Activated CD4-positive, alpha-beta T cell treated with anti-CD3 and anti-CD28 coated beads, Interleukin-10, Interleukin-2, amounts not matched to agents 100 ng/mL and 50 ng/mL, durations not matched to agents 16 hours and 8 hours (primary cell): ENCODE measurements at regions not wholly inside any gene's neighbourhood (a gene's known extent, or its start where the extent isn't known, plus 50 kb on each side); places are given as distances from the start of the nearest gene placed in this dataset.
"Not testable (repeated sequence)": the region's sequence is repeated elsewhere in the genome, so short reads cannot be mapped to it uniquely, and the experiment has no call there.

Source experiments
- DNase-seq: peaks from one replicate; pipeline ENCODE4 v3.0.0-alpha.2; 2020

DNA sequence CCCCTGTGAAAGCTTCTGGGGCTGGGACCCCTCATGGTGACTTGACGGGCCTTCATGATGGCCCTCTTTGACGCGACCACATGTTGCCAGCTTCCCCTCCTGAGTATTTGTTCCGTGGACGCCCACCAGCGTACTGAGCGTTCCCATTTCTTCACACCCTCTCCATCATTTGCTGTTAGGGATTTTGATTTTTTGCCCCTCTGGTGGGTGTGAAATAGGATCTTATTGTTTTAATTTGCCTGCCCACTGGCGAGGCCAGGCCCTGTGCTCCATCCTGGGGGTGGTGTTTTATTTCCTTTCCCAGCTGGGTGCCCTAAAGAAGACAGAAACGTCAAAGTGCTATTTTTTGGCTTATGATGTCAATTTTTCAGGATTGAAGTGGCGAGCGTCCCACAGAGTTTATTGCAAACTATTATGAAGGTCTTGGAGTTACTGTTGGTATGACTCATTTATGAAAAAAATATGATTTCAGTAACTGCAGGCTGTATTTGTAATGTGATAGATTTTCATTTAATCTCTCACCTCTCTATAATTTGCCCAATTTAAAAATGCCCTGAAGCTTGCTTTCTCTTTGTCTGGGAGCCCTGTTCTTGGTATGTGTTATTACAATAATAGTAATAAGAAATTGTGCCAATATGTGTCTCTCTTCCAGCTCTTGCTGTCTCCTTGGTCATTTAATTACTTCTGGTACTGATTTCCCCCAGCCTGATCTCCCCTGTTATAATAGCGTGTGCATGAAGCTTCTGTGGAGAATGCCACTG lies 99.6 kb downstream of the SLC25A47 start:
- no peak for DNase-seq

DNA sequence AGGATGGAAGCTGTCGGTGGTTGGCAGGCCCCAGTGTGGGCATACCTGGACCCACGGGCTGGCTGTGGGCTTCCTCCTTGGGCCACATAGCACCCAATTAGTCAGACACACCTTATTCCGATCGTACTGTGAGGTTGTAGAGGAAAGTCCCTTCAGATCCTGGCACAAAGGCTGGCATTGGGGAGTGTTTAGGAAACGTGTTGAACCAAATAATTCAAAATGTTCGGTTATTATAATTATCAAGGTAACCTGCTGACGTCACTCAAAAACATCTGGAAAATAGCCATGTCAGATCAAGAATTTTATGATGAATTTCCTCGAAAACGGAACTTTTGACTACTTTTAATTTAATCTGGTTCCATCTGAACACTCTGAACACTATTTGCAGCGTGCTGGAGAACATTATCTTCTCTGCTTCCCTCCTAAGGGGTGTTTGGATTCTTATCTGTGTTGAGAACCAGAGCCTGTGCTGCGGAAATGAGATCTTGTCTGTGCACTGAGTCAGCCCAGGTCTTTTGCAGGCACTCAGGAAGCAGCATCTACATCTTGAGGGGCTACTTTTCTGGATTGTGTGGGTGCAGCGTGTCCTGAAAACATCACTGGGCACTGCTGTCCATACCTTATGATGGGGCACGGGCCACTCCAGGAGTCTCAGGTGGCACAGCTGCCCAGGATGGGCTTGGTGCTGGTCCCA lies 100.3 kb downstream of the SLC25A47 start:
- no peak for DNase-seq

DNA sequence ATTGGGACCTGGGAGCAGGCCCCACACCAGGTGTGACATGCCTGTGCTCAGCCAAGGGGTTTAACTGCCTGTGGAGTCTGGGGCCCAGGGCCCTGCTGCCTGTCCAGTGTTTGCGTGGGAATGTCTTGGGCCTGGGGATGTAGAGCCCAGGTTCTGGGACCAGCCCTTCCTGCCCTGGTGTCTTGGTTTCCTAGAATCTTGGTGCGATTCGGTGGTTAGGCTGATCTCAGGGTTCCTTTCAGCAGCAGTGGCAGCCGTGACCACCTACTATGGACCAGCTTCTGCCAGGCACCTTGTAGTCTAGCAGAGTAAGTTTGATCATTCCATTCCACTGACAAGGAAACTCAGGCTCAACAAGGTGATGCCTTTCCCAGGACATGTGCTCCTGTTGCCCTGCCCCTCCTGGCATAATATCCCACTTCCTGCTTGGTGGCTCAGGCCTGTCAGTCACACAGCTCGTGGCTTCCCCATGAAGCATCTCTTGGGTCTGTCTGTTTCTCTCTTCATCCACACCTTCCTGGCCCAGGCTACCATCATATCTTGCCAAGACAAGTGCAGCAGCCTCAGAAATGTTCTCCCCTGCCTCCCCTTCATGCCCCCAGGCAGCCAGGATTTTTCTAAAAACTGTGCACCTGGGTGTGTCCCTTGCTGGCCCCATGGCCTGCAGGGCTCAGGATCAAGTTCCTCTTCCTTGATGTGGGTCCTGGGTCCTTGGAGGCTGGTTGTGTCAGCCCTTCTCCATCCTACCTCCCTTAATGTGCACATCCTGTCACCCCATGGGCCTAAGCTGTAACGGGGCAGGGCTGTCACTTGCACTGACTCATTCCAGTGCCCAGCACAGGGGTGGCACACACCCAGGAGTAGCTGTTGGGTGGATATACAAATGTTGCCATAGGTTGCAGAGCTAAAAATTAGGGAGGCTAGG lies 101.6 kb downstream of the SLC25A47 start:
- peak; percentile 53 for DNase-seq

DNA sequence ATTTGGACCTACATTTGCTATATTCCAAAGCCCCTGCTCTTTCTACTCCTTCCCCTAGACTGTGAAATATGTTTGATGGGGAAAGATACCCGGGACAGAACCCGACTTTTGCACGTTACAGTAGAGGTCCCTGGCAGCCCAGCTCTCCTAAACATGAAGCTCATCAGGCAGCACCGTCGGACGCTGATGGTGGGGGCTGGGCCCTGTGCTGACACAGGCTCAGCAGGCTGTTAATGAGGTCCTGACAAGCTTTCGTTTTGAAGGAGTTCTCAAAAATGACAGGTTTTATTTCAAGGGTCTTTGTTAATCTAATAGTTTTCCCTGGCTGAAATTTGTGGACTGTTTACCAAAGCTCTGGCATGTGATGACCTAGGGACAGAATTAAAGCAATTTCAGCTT lies 102.3 kb downstream of the SLC25A47 start:
- no peak for DNase-seq

DNA sequence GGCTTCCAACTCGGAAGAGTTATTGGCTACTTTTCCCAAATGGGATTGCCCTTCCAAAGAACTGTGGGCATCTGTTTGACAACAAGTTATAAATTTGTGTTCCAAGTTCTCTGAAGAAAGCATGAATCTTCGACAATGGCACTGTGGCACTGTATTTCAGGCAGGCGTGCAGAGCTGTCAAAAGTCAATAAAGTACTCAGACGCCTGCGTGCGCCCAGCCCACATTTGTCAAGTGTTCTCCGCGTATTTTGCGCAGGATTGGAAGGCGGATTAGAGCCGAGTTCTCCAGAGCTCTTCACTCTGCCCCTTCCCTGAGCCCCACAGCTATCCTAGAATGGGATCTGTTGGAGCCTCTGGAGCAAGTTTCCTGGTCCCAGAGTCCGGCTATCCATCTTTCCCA lies 103.2 kb downstream of the SLC25A47 start:
- DNase-seq: no peak

DNA sequence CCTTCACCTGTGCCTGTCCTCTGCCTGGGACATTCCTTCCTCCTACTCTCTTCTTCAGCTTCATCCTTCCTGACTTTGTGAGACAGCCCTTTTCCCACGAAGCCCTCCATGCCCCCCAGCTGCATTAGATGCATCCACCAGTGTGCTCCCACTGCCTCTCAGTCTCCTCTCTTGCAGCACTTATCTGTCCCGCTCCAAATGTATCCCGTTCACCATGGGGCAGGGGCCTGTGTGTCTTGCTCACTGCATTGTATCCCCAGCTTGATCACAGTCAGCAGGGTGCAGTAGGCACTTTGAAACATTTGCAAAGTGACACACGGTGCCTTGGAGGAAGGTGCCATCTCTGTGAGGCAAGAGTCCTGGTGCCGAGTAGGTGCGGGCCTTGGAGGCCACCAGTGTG lies 104.0 kb downstream of the SLC25A47 start:
- DNase-seq: no peak

DNA sequence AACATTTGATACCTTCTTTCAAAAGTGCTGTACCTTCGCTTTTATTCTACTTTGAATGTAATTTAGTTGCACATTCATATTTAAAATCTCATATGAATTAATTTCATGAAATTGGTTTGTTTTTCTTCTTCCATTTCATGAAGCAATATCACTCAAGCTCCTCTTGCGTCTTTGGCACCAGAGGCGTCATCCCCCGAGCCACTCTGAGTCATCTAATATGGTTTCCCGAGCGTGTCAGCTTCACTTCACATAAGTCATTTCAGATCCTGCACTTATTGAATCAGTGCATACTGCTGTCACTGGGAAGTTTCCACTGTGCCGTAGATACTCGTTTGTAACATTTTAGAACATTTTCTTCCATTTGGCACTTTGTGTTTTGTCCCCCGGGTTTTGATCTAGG lies 105.6 kb downstream of the SLC25A47 start:
- DNase-seq: peak; percentile 60

DNA sequence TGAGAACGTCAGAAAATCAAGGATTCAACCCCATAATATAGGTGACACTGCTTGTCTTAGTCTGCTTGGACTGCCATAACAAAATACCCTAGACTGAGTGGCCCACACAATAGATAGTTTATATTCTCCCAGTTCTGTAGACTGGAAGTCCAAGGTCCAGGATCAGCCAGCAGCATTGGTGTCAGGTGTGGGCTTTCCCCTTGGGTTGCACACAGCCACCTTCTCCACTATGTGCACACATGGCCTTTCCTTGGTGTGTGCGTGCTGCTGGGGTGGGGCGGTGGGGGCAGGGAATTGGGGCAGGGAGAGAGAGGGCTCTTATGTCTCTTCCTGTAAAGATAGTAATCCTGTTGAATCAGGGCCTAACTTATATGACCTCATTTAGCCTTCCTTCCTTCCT lies 106.4 kb downstream of the SLC25A47 start:
- no peak for DNase-seq

DNA sequence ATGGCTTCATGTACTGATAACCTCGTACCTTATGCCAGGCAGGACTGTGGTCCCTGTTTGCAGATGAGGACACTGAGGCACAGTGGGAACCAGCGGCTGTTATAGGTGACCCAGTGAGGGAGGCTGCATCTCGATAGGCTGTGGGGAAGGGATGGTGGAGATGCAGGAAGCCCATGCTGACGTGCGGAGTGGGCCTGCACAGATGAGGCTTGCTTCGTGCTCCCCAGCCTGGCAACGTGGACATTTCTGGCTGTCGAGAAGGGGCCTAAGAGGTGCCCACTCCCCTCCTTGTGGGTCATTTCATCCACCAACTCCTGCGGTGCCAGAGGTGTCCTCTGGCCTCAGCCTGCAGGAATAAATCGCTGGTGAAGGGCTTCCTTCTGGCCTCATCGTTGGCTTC lies 107.4 kb downstream of the SLC25A47 start:
- DNase-seq: no peak

DNA sequence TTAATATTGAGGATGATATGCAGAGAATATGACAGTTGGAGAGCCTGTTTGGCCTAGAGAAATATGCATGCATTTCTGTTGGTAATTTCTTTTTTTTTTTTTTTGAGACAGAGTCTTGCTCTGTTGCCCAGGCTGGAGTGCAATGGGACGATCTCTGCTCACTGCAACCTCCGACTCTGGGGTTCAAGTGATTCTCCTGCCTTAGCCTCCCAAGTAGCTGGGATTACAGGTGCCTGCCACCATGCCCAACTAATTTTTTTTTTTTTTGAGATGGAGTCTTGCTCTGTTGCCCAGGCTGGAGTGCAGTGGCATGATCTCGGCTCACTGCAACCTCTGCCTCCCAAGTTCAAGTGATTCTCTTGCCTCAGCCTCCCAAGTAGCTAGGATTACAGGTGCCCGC lies 108.3 kb downstream of the SLC25A47 start:
- not testable (repeated sequence) for DNase-seq

DNA sequence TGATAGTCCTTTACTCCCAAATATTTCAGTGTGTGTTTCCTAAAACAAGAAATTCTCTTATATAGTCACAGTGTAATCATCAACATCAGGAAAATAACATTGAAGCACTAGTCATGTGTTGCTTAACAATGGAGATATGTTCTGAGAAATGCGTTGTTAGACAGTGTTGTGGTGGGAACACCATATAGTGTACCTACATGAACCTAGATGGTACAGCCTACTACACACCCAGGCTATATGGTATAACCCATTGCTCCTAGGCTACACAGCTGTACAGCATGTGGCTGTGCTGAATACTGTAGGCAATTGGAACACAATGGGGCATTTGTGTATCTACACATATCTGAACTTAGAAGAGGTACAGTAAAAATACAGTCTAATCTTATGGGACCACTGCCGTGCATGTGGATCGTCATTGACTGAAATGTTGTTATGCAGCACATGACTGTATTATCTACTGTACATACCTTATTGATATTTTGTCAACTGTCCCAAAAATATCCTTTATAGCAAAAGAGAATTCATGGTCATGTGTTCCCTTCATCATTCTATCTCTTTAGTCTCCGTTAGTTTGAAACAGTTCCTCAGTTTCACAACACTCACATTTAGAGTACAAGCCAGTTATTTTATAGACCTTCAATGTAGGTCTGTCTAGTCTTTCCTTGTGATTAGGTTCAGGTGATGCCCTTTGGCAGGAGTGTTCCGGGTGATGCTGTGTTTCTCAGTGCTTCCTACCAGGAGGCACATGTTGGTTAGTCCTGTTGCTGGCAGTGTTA lies 109.7 kb downstream of the SLC25A47 start:
- DNase-seq: no peak

DNA sequence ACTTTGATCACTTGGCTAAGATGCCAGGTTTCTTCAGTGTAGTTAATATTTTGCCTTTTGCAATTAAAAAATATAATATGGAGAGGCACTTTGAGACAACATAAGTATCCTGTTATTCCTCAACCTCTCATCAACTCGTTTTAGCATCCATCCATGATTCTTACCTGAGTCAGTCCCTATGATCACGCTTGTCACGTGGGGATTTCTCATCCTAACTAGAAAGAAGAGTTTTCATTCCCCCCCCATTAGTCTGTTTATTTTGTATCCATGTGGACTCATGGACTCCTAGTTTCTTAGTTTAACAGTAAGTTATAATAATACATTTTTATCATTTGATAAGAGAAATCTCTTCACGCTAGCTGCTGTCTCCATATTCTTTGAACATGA lies 110.3 kb downstream of the SLC25A47 start:
- DNase-seq: no peak

DNA sequence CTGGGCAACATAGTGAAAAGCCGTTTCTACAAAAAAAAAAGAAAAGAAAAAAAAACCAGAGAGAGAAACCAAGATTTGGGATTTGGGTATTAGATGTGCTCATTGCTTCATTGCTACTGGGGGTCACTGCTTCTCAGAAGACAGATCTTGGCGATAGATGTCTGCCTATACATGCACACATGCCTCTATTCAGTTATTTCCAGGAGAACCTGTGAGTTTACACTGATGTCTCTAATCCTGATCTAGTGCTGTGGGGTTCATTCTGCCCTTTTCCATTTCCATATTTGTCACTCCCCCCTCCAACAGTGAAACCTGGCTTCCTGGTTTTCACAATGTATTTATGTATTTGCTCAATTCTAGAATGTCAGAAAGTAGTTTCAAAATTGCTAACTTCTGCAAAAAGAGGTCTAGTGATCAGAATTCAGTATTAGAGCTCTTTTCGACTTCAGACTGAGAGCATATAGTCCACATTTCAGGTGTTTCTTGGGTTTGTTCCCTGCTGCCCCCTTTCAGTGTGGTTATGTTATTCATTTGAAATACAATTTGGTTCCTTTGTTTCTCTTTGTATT lies 111.0 kb downstream of the SLC25A47 start:
- peak; percentile 46 for DNase-seq

DNA sequence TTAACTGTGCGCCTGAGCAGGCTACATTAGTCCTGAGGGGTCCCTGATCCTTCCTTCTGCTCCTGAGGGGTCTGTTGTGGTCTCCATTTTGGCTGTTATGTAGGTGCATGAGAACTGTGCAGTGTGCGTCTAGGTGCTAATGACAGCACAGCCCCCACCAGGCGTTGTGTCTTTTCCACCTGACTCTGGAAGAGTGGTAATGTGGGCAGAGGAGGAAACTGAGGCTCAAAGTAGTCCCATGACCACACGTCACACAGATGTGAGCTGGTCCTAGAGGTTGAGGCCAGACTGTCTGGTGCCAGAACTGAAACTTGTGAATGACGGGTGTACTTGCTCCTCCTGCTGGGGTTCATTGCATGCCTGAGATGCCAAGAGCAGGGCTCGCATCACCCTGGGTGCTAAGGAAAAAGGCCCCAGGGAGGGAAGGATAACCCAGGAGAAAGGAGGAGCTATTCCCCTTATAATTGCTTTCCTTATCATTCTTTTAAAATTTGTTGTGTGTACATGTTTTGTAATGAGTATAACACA lies 111.8 kb downstream of the SLC25A47 start:
- DNase-seq: no peak

DNA sequence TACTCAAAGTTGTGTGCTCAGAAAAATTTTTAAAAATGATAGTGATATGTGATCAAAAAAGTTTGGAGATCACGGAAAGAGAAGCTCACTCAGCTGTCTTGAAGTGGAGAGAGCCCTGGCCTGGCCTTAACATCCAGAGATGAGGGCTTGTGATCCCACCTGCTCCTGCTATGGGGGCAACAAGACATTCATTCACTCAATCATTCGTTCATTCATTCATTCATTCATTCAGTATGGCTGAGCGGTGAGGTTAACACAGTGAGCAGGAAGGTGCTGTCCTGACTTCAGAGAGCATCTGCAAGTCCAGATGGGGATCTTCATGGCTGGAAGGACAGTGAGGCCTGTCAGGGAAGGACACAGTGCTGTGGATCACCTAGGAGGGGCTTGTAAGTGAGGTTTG lies 112.3 kb downstream of the SLC25A47 start:
- no peak for DNase-seq

DNA sequence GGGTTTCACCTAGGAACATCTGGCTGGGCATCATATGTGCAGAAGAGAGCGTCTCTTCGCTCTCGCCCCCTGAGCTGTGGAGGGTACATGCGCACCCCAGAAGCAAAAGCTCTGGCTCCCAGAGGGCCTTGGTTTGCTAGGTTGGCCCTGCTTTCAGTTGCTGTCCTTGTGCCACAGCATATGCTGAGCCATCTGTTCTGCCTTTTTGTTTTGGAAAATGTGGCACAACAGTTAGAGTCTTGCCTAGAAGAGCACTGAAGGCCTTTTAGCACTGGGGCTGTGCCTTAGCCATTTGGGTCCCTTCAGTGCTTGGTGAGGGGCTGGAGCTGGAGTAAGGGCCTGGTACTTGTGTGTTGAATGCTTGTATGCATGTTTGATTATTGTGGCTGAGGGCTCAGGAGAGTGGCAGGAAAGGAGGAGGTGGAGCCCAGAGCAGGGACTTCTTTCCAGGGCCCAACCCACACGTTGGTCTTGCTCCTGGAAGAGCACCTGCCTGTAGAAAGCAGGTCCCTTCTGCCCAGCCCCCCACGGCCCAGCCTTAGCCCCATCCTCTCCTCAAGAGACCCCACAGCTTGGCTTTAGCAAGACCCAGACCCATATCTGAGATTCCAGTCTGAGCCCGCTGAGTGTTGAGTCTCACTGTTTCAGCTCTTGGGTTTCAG lies 113.7 kb downstream of the SLC25A47 start:
- DNase-seq: no peak

DNA sequence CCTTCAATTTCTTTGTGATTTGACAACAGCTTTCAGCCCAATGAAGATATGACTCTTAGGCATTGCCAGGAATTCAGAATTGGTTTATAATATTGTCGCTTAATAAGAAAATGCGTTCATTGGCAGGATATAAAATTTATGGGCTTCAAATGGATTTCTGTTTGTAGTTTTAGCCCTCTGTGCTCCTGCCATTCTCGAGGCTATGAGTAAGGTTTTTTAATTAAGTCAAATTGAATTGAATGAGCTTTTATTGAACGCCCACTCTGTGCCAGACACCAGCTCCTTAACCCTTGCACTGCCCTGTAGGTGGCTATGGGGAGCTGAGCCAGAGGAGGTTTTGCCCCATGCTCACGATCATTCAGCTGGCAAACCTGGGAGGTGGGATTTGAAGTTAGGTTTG lies 115.1 kb downstream of the SLC25A47 start:
- no peak for DNase-seq

DNA sequence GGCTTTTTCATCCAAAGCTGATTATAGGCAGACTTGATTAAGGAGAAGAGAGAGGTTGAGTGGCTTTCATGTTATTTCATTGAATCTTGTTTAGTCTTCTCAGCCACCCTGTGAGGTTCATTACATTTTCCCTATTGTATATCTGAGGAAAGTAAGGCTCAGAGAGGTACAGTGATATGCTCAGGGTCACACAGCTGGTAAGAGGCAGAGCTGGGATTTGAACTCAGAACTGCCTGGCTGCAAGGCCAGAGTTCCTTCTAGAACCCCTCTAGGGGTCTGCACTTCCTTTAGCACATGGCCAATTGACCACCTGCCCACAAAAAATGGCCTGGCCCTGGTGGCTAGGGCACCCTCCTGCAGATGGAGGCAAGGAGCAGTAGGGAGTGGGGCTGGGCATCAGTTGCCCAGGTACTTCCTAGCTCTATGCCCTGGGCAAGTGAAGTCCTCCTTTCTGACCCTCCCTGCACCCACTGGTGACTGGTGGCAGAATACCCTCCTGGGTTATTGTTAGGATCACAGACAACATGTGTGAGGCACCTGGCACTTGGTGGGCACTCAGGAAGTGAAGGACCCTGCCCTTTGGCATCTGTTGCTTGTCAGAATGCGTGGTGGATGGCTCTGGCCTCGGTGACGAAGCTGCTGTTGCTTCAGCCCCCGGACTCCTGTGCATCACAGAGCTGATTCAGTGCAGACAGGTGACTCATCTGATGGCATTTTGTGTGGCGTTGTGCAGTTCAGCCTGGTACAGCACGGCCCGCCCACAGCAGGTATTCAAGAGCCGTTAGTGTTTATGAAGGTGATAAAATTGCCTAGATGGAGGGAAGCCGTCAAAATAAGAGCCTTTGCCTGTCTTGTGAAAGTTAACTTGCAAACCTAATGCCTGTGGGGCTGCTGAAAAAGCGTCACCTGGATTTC lies 115.8 kb downstream of the SLC25A47 start:
- peak; percentile 46 for DNase-seq

DNA sequence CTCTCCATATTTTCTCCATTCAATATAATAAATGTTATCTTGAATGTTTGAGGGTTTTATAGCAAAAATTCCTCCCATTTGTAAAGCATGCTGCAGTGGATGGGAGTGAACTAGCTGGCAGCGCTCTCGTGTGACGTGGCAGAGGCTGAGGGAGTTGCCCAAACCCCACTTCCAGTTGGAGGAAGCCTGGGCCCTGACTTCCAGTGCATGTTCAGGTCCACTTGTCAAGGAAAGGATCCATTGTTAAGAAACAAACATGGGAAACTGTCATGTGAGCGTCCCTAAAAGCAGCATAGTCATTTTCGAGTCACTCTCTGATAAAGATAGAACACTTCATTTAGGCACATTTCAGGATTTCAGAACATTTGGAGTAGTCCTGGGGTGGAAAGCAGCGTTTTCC lies 116.6 kb downstream of the SLC25A47 start:
- DNase-seq: no peak

DNA sequence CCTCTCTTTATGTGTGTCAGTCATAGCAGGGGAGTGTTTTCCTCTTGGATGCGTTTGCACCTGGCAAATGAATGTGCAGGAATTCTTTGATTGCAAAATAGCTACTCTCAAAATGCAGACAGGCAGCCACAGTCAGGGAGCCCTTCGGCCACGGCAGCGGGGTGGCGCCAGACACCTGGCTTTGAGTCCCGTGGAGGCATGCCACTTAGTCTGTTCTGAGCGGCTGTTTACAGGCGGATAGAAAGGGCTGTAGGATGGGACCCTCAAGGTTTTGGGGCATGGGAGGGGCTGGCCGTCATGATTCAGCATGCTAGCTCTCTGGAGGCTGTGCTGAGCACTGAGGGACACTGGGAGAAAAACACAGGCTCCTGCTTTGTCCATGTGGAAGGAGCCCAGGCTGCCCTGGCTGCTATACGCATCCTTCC lies 117.1 kb downstream of the SLC25A47 start:
- DNase-seq: peak; percentile 23
